ENCODE measurements at regions not wholly inside any gene's neighbourhood (a gene's known extent, or its start where the extent isn't known, plus 50 kb on each side); places are given as distances from the start of the nearest gene placed in this dataset.

GRCh38 chr9:115495836-115496235 is 377.9 kb upstream of the TNC start:
- TF ChIP-seq CTCF (IDR thresholded peaks at IDR 0.05), result no peak
- Mint-ChIP-seq H3K27ac (ENCODE audit: unreplicated experiment) (no peak overlapping the region), H3K4me1 (ENCODE audit: unreplicated experiment) (peaks cover 12% of the 10 kb centered on the region), H3K4me3 (ENCODE audit: unreplicated experiment) (no peak overlapping the region), H3K9me3 (ENCODE audit: unreplicated experiment) (no peaks in the 10 kb centered on the region), H3K36me3 (ENCODE audit: unreplicated experiment) (no peaks in the 10 kb centered on the region), H3K27me3 (ENCODE audit: unreplicated experiment) (no peaks in the 10 kb centered on the region)
- DNase-seq (ENCODE audit: extremely low spot score, unreplicated experiment), result no peak

GRCh38 chr9:115498303-115498702 is 380.3 kb upstream of the TNC start:
- Mint-ChIP-seq H3K36me3 (ENCODE audit: unreplicated experiment) (no peaks in the 10 kb centered on the region), H3K9me3 (ENCODE audit: unreplicated experiment) (no peaks in the 10 kb centered on the region), H3K4me1 (ENCODE audit: unreplicated experiment) (peaks cover 12% of the 10 kb centered on the region), H3K27me3 (ENCODE audit: unreplicated experiment) (peaks cover 2% of the 10 kb centered on the region), H3K4me3 (ENCODE audit: unreplicated experiment) (no peak overlapping the region), H3K27ac (ENCODE audit: unreplicated experiment) (no peak overlapping the region)
- TF ChIP-seq CTCF (IDR thresholded peaks at IDR 0.05), result no peak
- DNase-seq (ENCODE audit: extremely low spot score, unreplicated experiment), result no peak

- no peak for TF ChIP-seq CTCF (IDR thresholded peaks at IDR 0.05)
- Mint-ChIP-seq H3K4me1 (ENCODE audit: unreplicated experiment) (no peaks in the 10 kb centered on the region), H3K27ac (ENCODE audit: unreplicated experiment) (no peak overlapping the region), H3K9me3 (ENCODE audit: unreplicated experiment) (peaks cover 7% of the 10 kb centered on the region), H3K4me3 (ENCODE audit: unreplicated experiment) (no peak overlapping the region), H3K27me3 (ENCODE audit: unreplicated experiment) (peaks cover 4% of the 10 kb centered on the region), H3K36me3 (ENCODE audit: unreplicated experiment) (peaks cover 1% of the 10 kb centered on the region)
- no peak for DNase-seq (ENCODE audit: extremely low spot score, unreplicated experiment)
Observed at GRCh38 chr9:115507148-115507547, 389.2 kb upstream of the TNC start.

GRCh38 chr9:115513148-115513547 is 395.2 kb upstream of the TNC start:
- TF ChIP-seq CTCF (IDR thresholded peaks at IDR 0.05), result no peak
- Mint-ChIP-seq H3K4me3 (ENCODE audit: unreplicated experiment) (no peak overlapping the region), H3K4me1 (ENCODE audit: unreplicated experiment) (peaks cover 9% of the 10 kb centered on the region), H3K36me3 (ENCODE audit: unreplicated experiment) (no peaks in the 10 kb centered on the region), H3K9me3 (ENCODE audit: unreplicated experiment) (no peaks in the 10 kb centered on the region), H3K27ac (ENCODE audit: unreplicated experiment) (no peak overlapping the region), H3K27me3 (ENCODE audit: unreplicated experiment) (no peaks in the 10 kb centered on the region)
- DNase-seq (ENCODE audit: extremely low spot score, unreplicated experiment), result no peak

GRCh38 chr9:115514454-115514853 is 396.5 kb upstream of the TNC start:
- no peaks in the 10 kb centered on the region for H3K27me3 Mint-ChIP-seq (ENCODE audit: unreplicated experiment)
- no peak overlapping the region for H3K27ac Mint-ChIP-seq (ENCODE audit: unreplicated experiment)
- DNase-seq (ENCODE audit: extremely low spot score, unreplicated experiment), result no peak
- no peak overlapping the region for H3K4me3 Mint-ChIP-seq (ENCODE audit: unreplicated experiment)
- H3K4me1 Mint-ChIP-seq (ENCODE audit: unreplicated experiment), result peaks cover 9% of the 10 kb centered on the region
- no peaks in the 10 kb centered on the region for H3K9me3 Mint-ChIP-seq (ENCODE audit: unreplicated experiment)
- H3K36me3 Mint-ChIP-seq (ENCODE audit: unreplicated experiment), result no peaks in the 10 kb centered on the region
- no peak for TF ChIP-seq CTCF (IDR thresholded peaks at IDR 0.05)
